ENCODE measurements at regions not wholly inside any gene's neighbourhood (a gene's known extent, or its start where the extent isn't known, plus 50 kb on each side); places are given as distances from the start of the nearest gene placed in this dataset.

DNA sequence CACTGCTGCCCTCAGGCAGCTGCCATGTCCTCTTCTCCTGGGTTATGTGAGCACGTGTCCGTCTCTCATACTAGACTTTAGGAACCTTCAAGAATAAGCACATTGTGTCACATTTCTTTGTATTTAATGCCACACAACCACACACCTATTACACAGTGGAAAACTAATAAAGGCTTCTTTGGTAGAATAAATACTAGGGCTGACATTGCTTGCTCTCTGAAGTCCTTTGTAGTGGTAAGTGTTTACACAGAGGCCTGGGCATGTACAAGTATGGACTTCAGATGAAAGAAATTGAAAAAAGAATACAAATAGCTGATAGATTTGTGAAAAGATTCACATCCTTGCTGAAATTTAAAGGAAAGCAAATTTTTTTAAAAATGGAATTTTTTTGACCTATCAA is 188.1 kb upstream of the CCL2 start:
- H3K27ac ChIP-seq: no peak overlapping the region
- intact Hi-C loops (cut with DNase I; ENCODE audit: low total_unique reads): no loop called here
- in situ Hi-C loops (cut with MboI; ENCODE audit: low pct_ligation_motif_present in 1 of 4, low pct_unique_long_range_greater_than_20kb in 1 of 4, low sequenced_read_pairs in 3 of 4): no loop called here
- H3K27me3 ChIP-seq: no peaks in the 10 kb centered on the region
- DNase-seq: no peak
- no peaks in the 10 kb centered on the region for H3K36me3 ChIP-seq
- no peaks in the 10 kb centered on the region for H3K9me3 ChIP-seq
- no peak for TF ChIP-seq EP300 (IDR thresholded peaks at IDR 0.05; ENCODE audit: low read depth)
- no peak for TF ChIP-seq POLR2AphosphoS5 (IDR thresholded peaks at IDR 0.05)
- no peak for TF ChIP-seq POLR2A (IDR thresholded peaks at IDR 0.05)
- TF ChIP-seq, protein P1, sequence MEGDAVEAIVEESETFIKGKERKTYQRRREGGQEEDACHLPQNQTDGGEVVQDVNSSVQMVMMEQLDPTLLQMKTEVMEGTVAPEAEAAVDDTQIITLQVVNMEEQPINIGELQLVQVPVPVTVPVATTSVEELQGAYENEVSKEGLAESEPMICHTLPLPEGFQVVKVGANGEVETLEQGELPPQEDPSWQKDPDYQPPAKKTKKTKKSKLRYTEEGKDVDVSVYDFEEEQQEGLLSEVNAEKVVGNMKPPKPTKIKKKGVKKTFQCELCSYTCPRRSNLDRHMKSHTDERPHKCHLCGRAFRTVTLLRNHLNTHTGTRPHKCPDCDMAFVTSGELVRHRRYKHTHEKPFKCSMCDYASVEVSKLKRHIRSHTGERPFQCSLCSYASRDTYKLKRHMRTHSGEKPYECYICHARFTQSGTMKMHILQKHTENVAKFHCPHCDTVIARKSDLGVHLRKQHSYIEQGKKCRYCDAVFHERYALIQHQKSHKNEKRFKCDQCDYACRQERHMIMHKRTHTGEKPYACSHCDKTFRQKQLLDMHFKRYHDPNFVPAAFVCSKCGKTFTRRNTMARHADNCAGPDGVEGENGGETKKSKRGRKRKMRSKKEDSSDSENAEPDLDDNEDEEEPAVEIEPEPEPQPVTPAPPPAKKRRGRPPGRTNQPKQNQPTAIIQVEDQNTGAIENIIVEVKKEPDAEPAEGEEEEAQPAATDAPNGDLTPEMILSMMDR (IDR thresholded peaks at IDR 0.05): no peak
- WGBS, 2 donors (ENCODE audit: low coverage in 1 of 2): 89 to 100% methylated on average over 2 of the region's 2 CpGs
- no peaks in the 10 kb centered on the region for H3K4me1 ChIP-seq
- H3K4me3 ChIP-seq: no peak overlapping the region

DNA sequence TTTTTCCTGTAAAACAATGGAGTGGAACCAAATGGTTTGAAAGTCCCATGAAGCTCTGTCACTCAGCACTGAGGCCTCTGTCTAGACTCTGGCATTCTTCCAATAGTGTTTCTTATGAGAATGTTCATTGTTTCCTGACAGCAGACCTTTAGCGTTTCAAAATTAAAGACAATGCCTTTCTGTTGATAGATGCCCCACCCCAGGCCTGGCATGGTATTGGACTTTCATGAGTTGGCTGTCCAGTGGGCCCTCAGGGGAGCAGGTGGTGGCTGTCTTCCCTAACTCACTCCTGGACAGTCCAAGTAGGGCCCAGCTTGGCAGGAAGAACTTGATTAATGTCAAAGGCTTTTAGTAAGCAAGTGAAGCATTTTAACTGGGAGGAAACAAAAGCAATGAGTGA is 186.5 kb upstream of the CCL2 start:
- Histone ChIP-seq H3K27ac (no peak overlapping the region), H3K36me3 (no peaks in the 10 kb centered on the region), H3K9me3 (no peaks in the 10 kb centered on the region), H3K27me3 (no peaks in the 10 kb centered on the region), H3K4me3 (no peak overlapping the region), H3K4me1 (no peaks in the 10 kb centered on the region)
- WGBS, 2 donors (ENCODE audit: low coverage in 1 of 2): 46% methylated on average over 1 of the region's 1 CpG; no CpG with 5 or more reads in 1 of the 2 donors
- TF ChIP-seq POLR2A (IDR thresholded peaks at IDR 0.05) (no peak), POLR2AphosphoS5 (IDR thresholded peaks at IDR 0.05) (no peak), EP300 (IDR thresholded peaks at IDR 0.05; ENCODE audit: low read depth) (no peak)
- TF ChIP-seq, protein P1 (IDR thresholded peaks at IDR 0.05): no peak
- DNase-seq: no peak
- in situ Hi-C loops (cut with MboI; ENCODE audit: low pct_ligation_motif_present in 1 of 4, low pct_unique_long_range_greater_than_20kb in 1 of 4, low sequenced_read_pairs in 3 of 4) (no loop called here), intact Hi-C loops (cut with DNase I; ENCODE audit: low total_unique reads) (no loop called here)

- Histone ChIP-seq H3K4me3 (no peak overlapping the region), H3K27me3 (no peaks in the 10 kb centered on the region), H3K9me3 (no peaks in the 10 kb centered on the region), H3K36me3 (no peaks in the 10 kb centered on the region), H3K4me1 (no peaks in the 10 kb centered on the region), H3K27ac (no peak overlapping the region)
- no peak for DNase-seq
- in situ Hi-C loops (cut with MboI; ENCODE audit: low pct_ligation_motif_present in 1 of 4, low pct_unique_long_range_greater_than_20kb in 1 of 4, low sequenced_read_pairs in 3 of 4) (no loop called here), intact Hi-C loops (cut with DNase I; ENCODE audit: low total_unique reads) (no loop called here)
- 79% methylated on average over 4 of the region's 4 CpGs; no CpG with 5 or more reads in 1 of the 2 donors for WGBS, 2 donors (ENCODE audit: low coverage in 1 of 2)
- TF ChIP-seq EP300 (IDR thresholded peaks at IDR 0.05; ENCODE audit: low read depth) (no peak), POLR2AphosphoS5 (IDR thresholded peaks at IDR 0.05) (no peak)
Observed at GRCh38 chr17:34070712-34071111, 184.4 kb upstream of the CCL2 start.

DNA sequence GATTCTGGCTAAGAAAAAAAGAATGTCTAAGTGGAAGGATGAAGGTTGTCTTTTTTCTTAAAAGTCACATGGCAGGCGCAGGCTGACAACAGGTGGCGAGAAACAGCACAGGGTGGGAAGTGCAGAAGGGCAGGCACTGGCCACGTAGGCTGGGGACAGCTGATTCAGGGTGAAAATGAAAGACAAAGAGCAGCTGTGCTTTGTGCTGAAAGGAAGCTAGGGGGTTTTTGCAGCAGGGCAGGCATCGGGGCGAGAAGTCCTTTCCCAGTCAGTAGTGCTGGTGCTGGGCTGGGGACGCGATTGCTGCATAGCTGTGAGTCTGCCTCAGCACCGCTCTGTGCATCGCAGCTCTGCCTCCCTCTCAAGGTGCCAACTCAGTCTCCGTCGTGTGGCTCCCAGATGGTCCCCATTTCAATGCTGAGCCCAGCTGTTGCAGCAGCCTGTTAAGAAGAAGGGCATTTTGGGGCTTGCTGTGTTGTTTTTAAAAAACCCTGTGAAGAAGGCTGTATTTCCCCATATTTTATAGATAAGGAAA is 183.1 kb upstream of the CCL2 start:
- H3K4me3 ChIP-seq: no peak overlapping the region
- intact Hi-C loops (cut with DNase I; ENCODE audit: low total_unique reads) (no loop called here), in situ Hi-C loops (cut with MboI; ENCODE audit: low pct_ligation_motif_present in 1 of 4, low pct_unique_long_range_greater_than_20kb in 1 of 4, low sequenced_read_pairs in 3 of 4) (no loop called here)
- TF ChIP-seq POLR2AphosphoS5 (IDR thresholded peaks at IDR 0.05): no peak
- no peak for TF ChIP-seq EP300 (IDR thresholded peaks at IDR 0.05; ENCODE audit: low read depth)
- TF ChIP-seq, protein P1 (IDR thresholded peaks at IDR 0.05): no peak
- TF ChIP-seq POLR2A (IDR thresholded peaks at IDR 0.05): no peak
- peaks cover under 1% of the 10 kb centered on the region for H3K27me3 ChIP-seq
- H3K4me1 ChIP-seq: no peaks in the 10 kb centered on the region
- no peak for DNase-seq
- H3K27ac ChIP-seq: no peak overlapping the region
- no peaks in the 10 kb centered on the region for H3K36me3 ChIP-seq
- WGBS, 2 donors (ENCODE audit: low coverage in 1 of 2): 72 to 80% methylated on average over 3 to 11 of the region's 11 CpGs
- no peaks in the 10 kb centered on the region for H3K9me3 ChIP-seq

GRCh38 chr17:34075076-34075475 is 180.0 kb upstream of the CCL2 start:
- Histone ChIP-seq H3K27ac (no peak overlapping the region), H3K4me3 (no peak overlapping the region), H3K27me3 (peaks cover 11% of the 10 kb centered on the region), H3K9me3 (no peaks in the 10 kb centered on the region), H3K36me3 (no peaks in the 10 kb centered on the region), H3K4me1 (no peaks in the 10 kb centered on the region)
- WGBS, 2 donors (ENCODE audit: low coverage in 1 of 2): 91% methylated on average over 5 of the region's 5 CpGs; no CpG with 5 or more reads in 1 of the 2 donors
- TF ChIP-seq POLR2AphosphoS5 (IDR thresholded peaks at IDR 0.05) (no peak), EP300 (IDR thresholded peaks at IDR 0.05; ENCODE audit: low read depth) (no peak), POLR2A (IDR thresholded peaks at IDR 0.05) (no peak)
- TF ChIP-seq, protein P1 (IDR thresholded peaks at IDR 0.05): no peak
- DNase-seq: no peak
- in situ Hi-C loops (cut with MboI; ENCODE audit: low pct_ligation_motif_present in 1 of 4, low pct_unique_long_range_greater_than_20kb in 1 of 4, low sequenced_read_pairs in 3 of 4): no loop called here
- intact Hi-C loops (cut with DNase I; ENCODE audit: low total_unique reads): no loop called here

Data from transverse colon (tissue), 4 donors.